ENCODE measurements at regions not wholly inside any gene's neighbourhood (a gene's known extent, or its start where the extent isn't known, plus 50 kb on each side); places are given as distances from the start of the nearest gene placed in this dataset.

DNA sequence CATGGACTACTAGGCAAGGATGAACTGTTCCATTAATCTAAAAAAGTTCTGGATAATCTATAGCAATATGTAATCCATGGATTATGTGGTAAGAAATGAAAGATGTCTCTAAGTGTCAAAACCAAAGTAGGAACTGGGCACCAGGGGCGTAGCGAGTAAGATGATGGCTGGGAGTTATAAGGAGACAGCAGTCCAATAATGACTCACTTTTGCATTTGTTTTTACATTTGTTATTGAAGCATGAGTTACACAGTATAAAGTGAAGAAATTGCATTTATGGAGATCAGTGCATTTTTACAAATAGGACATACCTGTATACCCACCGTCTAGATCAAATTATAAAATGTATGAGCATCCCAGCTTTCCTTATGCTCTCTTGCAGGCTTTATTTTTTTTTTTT lies 878.5 kb upstream of the MAP3K7 start:
- H3K36me3 ChIP-seq: no peaks in the 10 kb centered on the region
- TF ChIP-seq, protein P1, sequence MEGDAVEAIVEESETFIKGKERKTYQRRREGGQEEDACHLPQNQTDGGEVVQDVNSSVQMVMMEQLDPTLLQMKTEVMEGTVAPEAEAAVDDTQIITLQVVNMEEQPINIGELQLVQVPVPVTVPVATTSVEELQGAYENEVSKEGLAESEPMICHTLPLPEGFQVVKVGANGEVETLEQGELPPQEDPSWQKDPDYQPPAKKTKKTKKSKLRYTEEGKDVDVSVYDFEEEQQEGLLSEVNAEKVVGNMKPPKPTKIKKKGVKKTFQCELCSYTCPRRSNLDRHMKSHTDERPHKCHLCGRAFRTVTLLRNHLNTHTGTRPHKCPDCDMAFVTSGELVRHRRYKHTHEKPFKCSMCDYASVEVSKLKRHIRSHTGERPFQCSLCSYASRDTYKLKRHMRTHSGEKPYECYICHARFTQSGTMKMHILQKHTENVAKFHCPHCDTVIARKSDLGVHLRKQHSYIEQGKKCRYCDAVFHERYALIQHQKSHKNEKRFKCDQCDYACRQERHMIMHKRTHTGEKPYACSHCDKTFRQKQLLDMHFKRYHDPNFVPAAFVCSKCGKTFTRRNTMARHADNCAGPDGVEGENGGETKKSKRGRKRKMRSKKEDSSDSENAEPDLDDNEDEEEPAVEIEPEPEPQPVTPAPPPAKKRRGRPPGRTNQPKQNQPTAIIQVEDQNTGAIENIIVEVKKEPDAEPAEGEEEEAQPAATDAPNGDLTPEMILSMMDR (IDR thresholded peaks at IDR 0.05): no peak
- no peaks in the 10 kb centered on the region for H3K27me3 ChIP-seq (replicated peaks; ENCODE audit: insufficient read depth)
- no peaks in the 10 kb centered on the region for H3K4me1 ChIP-seq (ENCODE audit: control insufficient read depth in 1 of 2, low read depth in 2 of 2)
- no peak overlapping the region for H3K4me3 ChIP-seq
- H3K27ac ChIP-seq: no peak overlapping the region
- H3K9me3 ChIP-seq: no peaks in the 10 kb centered on the region
- DNase-seq (ENCODE audit: low spot score): no peak
- no peak for ATAC-seq (ENCODE audit: insufficient number of reproducible peaks, low FRiP score, low read depth)

- no peaks in the 10 kb centered on the region for H3K4me1 ChIP-seq (ENCODE audit: control insufficient read depth in 1 of 2, low read depth in 2 of 2)
- H3K9me3 ChIP-seq: no peaks in the 10 kb centered on the region
- H3K36me3 ChIP-seq: no peaks in the 10 kb centered on the region
- H3K27me3 ChIP-seq (replicated peaks; ENCODE audit: insufficient read depth): no peaks in the 10 kb centered on the region
- ATAC-seq (ENCODE audit: insufficient number of reproducible peaks, low FRiP score, low read depth) (no peak), DNase-seq (ENCODE audit: low spot score) (no peak)
- no peak overlapping the region for H3K4me3 ChIP-seq
- no peak overlapping the region for H3K27ac ChIP-seq
- TF ChIP-seq, protein P1 (IDR thresholded peaks at IDR 0.05): no peak
Measured at GRCh38 chr6:91464718-91465117, 877.8 kb upstream of the MAP3K7 start.

GRCh38 chr6:91464201-91464600 lies 877.3 kb upstream of the MAP3K7 start:
- DNase-seq (ENCODE audit: low spot score) (no peak), ATAC-seq (ENCODE audit: insufficient number of reproducible peaks, low FRiP score, low read depth) (no peak)
- no peak overlapping the region for H3K4me3 ChIP-seq
- TF ChIP-seq, protein P1 (IDR thresholded peaks at IDR 0.05): no peak
- no peaks in the 10 kb centered on the region for H3K4me1 ChIP-seq (ENCODE audit: control insufficient read depth in 1 of 2, low read depth in 2 of 2)
- no peak overlapping the region for H3K27ac ChIP-seq
- H3K9me3 ChIP-seq: no peaks in the 10 kb centered on the region
- no peaks in the 10 kb centered on the region for H3K27me3 ChIP-seq (replicated peaks; ENCODE audit: insufficient read depth)
- no peaks in the 10 kb centered on the region for H3K36me3 ChIP-seq

DNA sequence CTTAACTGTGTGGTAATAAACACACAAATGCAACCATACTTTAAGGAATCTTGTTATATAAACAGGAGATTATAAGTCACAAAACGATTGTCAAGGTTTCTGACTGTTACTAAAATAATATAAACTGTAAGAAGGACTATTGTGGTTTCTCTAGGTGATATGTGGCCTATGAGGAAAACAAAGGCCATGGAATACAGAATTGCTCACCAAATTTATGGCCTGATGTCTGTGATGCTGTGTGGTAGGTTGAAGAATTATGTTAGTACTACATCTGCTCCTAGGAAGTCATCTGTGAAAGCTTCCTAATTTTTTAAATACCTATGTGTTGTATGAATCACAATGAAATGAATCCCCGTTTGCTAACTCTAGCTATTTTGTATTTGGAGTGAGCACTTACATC lies 875.4 kb upstream of the MAP3K7 start:
- TF ChIP-seq, protein P1 (IDR thresholded peaks at IDR 0.05): no peak
- Histone ChIP-seq H3K36me3 (no peaks in the 10 kb centered on the region), H3K27ac (no peak overlapping the region), H3K9me3 (no peaks in the 10 kb centered on the region), H3K4me1 (ENCODE audit: control insufficient read depth in 1 of 2, low read depth in 2 of 2) (no peaks in the 10 kb centered on the region), H3K4me3 (no peak overlapping the region), H3K27me3 (replicated peaks; ENCODE audit: insufficient read depth) (no peaks in the 10 kb centered on the region)
- DNase-seq (ENCODE audit: low spot score) (no peak), ATAC-seq (ENCODE audit: insufficient number of reproducible peaks, low FRiP score, low read depth) (no peak)

DNA sequence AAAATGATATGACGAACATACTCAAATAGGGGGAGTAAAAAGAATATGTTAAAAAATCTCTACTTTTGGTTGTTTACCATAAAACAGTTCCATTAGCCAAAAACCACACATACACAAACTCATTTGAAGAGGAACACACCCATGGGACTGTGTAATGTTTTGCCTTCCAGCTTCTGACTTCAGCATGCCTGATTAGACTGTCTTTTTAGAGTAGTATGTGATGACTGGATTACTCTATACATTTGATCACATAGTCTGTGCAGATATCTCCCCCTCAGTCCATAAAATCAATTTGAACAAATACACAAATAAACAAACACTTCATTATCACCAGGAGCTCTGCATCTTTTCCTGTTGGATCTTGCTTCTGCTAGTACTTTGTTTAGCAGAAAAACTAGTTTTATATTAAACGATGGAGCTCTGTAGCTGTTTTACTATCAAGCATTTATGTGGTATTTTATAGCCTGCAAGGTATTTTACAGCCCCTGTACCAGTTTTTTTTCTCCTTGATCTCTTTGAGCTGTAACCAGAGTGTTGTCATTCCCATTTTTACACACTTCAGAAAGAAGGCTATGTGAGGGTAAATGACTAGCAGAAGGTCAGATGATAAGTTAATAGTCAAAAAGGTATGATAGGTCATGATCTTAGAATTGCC lies 866.5 kb upstream of the MAP3K7 start:
- Histone ChIP-seq H3K4me3 (no peak overlapping the region), H3K27me3 (replicated peaks; ENCODE audit: insufficient read depth) (no peaks in the 10 kb centered on the region), H3K27ac (no peak overlapping the region), H3K4me1 (ENCODE audit: control insufficient read depth in 1 of 2, low read depth in 2 of 2) (no peaks in the 10 kb centered on the region), H3K36me3 (no peaks in the 10 kb centered on the region), H3K9me3 (no peaks in the 10 kb centered on the region)
- no peak for DNase-seq (ENCODE audit: low spot score)
- TF ChIP-seq, protein P1 (IDR thresholded peaks at IDR 0.05): no peak
- no peak for ATAC-seq (ENCODE audit: insufficient number of reproducible peaks, low FRiP score, low read depth)

Data from thoracic aorta (tissue), 2 donors.